ENCODE measurements at regions not wholly inside any gene's neighbourhood (a gene's known extent, or its start where the extent isn't known, plus 50 kb on each side); places are given as distances from the start of the nearest gene placed in this dataset.

DNA sequence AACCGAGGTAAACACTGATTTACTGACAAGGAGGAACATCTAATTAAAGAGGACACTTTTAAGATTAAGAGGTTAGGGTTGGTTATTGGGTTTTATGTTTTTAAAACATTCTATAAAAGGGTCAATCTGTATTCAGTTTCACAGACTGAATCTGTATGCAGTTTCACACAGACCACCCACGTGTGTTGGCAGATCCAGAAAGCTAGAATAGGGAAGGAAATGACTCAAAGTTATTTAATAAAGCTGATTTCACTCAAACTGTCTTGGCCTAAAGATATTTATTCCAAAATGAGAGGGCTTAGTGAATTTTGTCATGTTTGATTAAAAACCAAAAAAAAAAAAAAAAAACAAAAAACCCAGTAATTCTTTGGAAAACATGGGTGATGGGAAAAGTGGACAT is 140.2 kb downstream of the SLC24A2 start:
- H3K9me3 Mint-ChIP-seq = no peaks in the 10 kb centered on the region
- no peaks in the 10 kb centered on the region for H3K27me3 ChIP-seq
- no peak overlapping the region for H3K4me3 Mint-ChIP-seq
- no peaks in the 10 kb centered on the region for H3K36me3 ChIP-seq
- H3K4me3 ChIP-seq = no peak overlapping the region
- no peaks in the 10 kb centered on the region for H4K20me1 ChIP-seq (ENCODE audit: low read depth)
- no peak overlapping the region for H3K27ac ChIP-seq
- H3K9me3 ChIP-seq (ENCODE audit: low read depth) = no peaks in the 10 kb centered on the region
- DNase-seq (ENCODE audit: low spot score) = no peak
- no peak overlapping the region for H3K27ac Mint-ChIP-seq
- no peaks in the 10 kb centered on the region for H3K4me1 ChIP-seq
- TF ChIP-seq EZH2 (IDR thresholded peaks at IDR 0.05) (no peak), EZH2phosphoT487 (IDR thresholded peaks at IDR 0.05) (no peak)
- TF ChIP-seq, protein P1, sequence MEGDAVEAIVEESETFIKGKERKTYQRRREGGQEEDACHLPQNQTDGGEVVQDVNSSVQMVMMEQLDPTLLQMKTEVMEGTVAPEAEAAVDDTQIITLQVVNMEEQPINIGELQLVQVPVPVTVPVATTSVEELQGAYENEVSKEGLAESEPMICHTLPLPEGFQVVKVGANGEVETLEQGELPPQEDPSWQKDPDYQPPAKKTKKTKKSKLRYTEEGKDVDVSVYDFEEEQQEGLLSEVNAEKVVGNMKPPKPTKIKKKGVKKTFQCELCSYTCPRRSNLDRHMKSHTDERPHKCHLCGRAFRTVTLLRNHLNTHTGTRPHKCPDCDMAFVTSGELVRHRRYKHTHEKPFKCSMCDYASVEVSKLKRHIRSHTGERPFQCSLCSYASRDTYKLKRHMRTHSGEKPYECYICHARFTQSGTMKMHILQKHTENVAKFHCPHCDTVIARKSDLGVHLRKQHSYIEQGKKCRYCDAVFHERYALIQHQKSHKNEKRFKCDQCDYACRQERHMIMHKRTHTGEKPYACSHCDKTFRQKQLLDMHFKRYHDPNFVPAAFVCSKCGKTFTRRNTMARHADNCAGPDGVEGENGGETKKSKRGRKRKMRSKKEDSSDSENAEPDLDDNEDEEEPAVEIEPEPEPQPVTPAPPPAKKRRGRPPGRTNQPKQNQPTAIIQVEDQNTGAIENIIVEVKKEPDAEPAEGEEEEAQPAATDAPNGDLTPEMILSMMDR (IDR thresholded peaks at IDR 0.05) = no peak
- no peak overlapping the region for H2AFZ ChIP-seq (replicated peaks)
- H3K79me2 ChIP-seq (ENCODE audit: low read depth) = no peaks in the 10 kb centered on the region
- H3K4me2 ChIP-seq = no peak overlapping the region
- H3K27me3 Mint-ChIP-seq (ENCODE audit: insufficient read depth, low read depth) = no peaks in the 10 kb centered on the region
- H3K4me1 Mint-ChIP-seq = no peaks in the 10 kb centered on the region
- no peaks in the 10 kb centered on the region for H3F3A ChIP-seq (ENCODE audit: low read depth)
- H3K9ac ChIP-seq = no peak overlapping the region
- H3K36me3 Mint-ChIP-seq = no peaks in the 10 kb centered on the region

DNA sequence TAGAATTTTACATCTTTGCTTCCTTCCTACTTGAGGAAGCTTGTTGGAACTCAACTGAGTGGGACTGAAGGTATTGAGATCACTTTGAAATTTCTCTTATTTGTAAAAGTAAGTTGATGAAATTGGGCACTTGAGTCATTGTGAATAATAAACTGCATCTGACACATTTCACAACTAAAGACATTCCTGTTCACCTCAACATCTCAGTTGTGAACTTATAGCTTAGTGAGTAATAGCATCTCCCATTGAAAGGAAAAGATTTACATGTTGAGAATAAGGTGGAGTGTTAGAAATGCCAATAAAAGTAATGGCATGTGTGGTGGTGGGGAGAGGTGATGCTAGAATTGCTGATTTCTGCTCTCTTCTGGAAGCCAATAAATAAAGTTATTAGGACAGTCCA is 145.0 kb downstream of the SLC24A2 start:
- no peak overlapping the region for H2AFZ ChIP-seq (replicated peaks)

DNA sequence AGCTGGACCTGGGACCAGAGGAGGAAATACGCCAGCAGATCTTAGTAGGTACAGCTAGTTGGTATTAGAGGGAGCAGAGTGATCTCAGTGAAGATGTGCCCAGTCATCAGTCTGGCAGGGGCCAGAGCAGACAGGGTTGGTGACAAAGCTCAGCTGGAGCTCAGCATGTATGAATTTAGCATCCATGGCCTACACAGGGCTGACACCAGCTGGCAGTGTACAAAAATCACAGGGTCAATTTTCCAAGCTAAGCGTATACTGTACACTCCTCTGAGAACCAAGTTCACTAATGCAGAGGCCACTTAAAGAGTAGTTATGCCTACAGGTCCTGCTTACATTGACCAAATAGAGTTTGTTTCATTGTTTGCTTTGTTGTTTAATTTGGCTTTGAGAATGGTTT is 146.6 kb downstream of the SLC24A2 start:
- DNase-seq (ENCODE audit: low spot score) = no peak
- no peaks in the 10 kb centered on the region for H3K4me1 Mint-ChIP-seq
- H2AFZ ChIP-seq (replicated peaks) = no peak overlapping the region
- H3K9ac ChIP-seq = no peak overlapping the region
- H3K27ac ChIP-seq = no peak overlapping the region
- peak overlapping the region; percentile 29 for H3K27ac Mint-ChIP-seq
- no peaks in the 10 kb centered on the region for H3K4me1 ChIP-seq
- TF ChIP-seq EZH2 (IDR thresholded peaks at IDR 0.05) (no peak), EZH2phosphoT487 (IDR thresholded peaks at IDR 0.05) (no peak)
- TF ChIP-seq, protein P1 (IDR thresholded peaks at IDR 0.05) = no peak
- H3K27me3 ChIP-seq = no peaks in the 10 kb centered on the region
- H4K20me1 ChIP-seq (ENCODE audit: low read depth) = no peaks in the 10 kb centered on the region
- peaks cover 2% of the 10 kb centered on the region for H3K27me3 Mint-ChIP-seq (ENCODE audit: insufficient read depth, low read depth)
- H3K4me2 ChIP-seq = no peak overlapping the region
- H3K79me2 ChIP-seq (ENCODE audit: low read depth) = no peaks in the 10 kb centered on the region
- no peaks in the 10 kb centered on the region for H3K36me3 Mint-ChIP-seq
- H3K4me3 ChIP-seq = no peak overlapping the region
- H3K4me3 Mint-ChIP-seq = no peak overlapping the region
- no peaks in the 10 kb centered on the region for H3K9me3 ChIP-seq (ENCODE audit: low read depth)
- H3F3A ChIP-seq (ENCODE audit: low read depth) = no peaks in the 10 kb centered on the region
- no peaks in the 10 kb centered on the region for H3K36me3 ChIP-seq
- H3K9me3 Mint-ChIP-seq = no peaks in the 10 kb centered on the region

More for the DNA sequence above, 145.0 kb downstream of the SLC24A2 start:
- H3K27ac Mint-ChIP-seq = no peak overlapping the region
- no peak for DNase-seq (ENCODE audit: low spot score)
- Histone ChIP-seq H3K27ac (no peak overlapping the region), H3K36me3 (no peaks in the 10 kb centered on the region), H3K4me1 (no peaks in the 10 kb centered on the region), H4K20me1 (ENCODE audit: low read depth) (no peaks in the 10 kb centered on the region), H3K27me3 (no peaks in the 10 kb centered on the region), H3K79me2 (ENCODE audit: low read depth) (no peaks in the 10 kb centered on the region), H3K4me3 (no peak overlapping the region), H3K4me2 (no peak overlapping the region), H3F3A (ENCODE audit: low read depth) (no peaks in the 10 kb centered on the region), H3K9ac (no peak overlapping the region), H3K9me3 (ENCODE audit: low read depth) (no peaks in the 10 kb centered on the region)
- TF ChIP-seq EZH2 (IDR thresholded peaks at IDR 0.05) = no peak
- TF ChIP-seq EZH2phosphoT487 (IDR thresholded peaks at IDR 0.05) = no peak
- TF ChIP-seq, protein P1 (IDR thresholded peaks at IDR 0.05) = no peak
- no peaks in the 10 kb centered on the region for H3K9me3 Mint-ChIP-seq
- H3K27me3 Mint-ChIP-seq (ENCODE audit: insufficient read depth, low read depth) = peaks cover 2% of the 10 kb centered on the region
- no peak overlapping the region for H3K4me3 Mint-ChIP-seq
- no peaks in the 10 kb centered on the region for H3K36me3 Mint-ChIP-seq
- no peaks in the 10 kb centered on the region for H3K4me1 Mint-ChIP-seq
